NCI-H1417 (cell line): ENCODE measurements at regions not wholly inside any gene's neighbourhood (a gene's known extent, or its start where the extent isn't known, plus 50 kb on each side); places are given as distances from the start of the nearest gene placed in this dataset.

Source experiments
- DNase-seq, 3 experiments: peaks; one replicate each; lab custom pipeline; 2025; lab: John Stamatoyannopoulos, UW

- DNase-seq, result no peak
Measured at GRCh38 chr4:173845580-173845979, 315.6 kb upstream of the HAND2 start.

DNA sequence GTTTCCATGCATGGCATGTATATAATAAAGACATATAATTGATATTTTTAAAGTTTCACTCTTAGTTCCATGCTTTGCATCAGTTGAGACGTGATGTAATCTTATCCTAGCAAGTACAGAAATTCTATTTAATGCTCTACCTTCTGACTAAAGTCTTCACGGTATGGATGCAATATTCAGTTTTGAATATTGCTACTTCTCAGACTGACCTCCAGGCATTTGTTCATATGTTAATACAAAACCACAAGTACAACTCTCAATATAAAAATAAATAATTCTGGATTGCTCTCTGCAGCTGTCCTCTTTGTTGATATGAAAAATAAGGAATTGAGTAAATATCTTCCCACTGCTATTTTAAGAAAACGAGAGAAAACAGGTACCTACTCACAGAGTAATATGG, 309.8 kb upstream of the HAND2 start:
- DNase-seq, result peak in 1 of 3 experiments; percentile 7

GRCh38 chr4:173837517-173837916, 307.5 kb upstream of the HAND2 start:
- no peak for DNase-seq

GRCh38 chr4:173835903-173836302, 305.9 kb upstream of the HAND2 start:
- DNase-seq, result peak in 2 of 3 experiments; percentile 7 to 64

DNA sequence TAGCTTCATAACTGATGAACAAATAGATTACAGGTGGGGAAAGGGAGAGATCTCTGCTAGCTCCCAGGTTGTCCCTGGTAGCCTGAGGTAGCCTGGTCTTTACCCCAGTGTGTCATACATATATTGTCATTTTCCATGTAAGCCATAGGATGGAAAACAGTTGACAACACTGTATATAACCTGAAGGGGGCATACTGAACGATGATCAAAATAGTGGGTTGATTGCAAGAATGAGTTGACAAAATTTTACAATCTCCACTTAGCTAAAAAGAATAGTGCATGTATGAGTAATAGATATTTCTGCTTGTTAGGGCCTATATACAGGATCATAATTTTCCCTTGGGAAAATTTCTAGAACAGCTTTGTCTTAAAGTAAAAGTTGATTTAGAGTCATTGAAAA, 304.1 kb upstream of the HAND2 start:
- DNase-seq, result no peak

GRCh38 chr4:173829565-173829964, 299.5 kb upstream of the HAND2 start:
- DNase-seq, result no peak

DNA sequence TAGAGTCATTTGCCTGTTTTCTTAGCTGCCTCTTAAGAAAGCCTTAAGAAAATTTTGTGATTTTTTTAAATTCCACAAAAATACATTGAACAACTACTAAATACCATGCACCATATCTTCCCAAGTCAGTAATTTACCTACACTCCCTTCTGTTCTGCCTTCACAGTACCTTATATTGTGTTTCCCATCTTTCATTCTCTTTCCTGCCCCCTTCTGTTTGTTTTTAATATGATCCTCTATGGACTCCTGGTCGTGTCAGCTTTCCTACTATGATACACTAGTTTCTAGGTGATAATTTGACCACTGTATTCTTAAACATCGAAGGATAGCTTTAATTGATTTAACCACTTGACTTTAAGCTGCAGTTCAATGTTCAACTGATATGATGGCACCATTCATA, 297.7 kb upstream of the HAND2 start:
- DNase-seq, result no peak

DNA sequence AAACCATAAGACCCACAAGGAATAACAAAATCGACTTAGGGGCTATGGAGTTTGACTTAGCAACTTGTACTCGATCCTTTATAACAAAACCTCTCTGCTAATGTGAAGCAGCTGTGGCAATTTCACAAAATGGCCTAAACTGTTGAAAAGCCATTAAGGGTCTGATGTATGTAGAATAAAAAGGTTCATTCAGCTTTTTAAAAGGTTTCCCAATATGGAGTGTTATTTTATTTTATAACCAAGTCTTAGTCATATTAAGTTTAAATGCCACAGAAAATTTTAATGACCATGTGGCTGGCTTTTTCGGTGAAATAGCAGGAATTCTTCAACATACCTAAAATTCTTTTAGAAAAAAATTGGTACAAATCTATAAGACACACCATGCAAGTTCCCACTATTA, 291.8 kb upstream of the HAND2 start:
- no peak for DNase-seq

GRCh38 chr4:173821036-173821435, 291.0 kb upstream of the HAND2 start:
- DNase-seq, result no peak

DNA sequence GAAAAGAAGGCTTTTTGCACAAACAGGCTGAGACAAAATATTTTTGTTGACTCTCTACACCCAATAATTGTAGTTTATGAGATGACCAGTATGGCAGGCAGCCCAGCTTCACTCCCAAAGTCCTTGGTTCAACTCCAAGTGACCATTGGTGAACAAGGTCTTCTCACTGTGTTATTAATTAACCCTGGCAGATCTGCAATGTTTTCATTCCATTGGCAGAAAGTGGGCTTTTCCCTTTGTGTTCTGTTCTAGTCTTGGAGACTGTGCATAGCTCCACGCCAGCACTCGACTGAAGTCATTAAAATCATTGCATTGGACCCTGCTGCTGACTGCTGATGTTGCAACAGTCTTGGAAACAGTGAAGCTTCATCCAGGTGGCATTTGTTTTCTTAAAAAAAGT, 277.3 kb upstream of the HAND2 start:
- DNase-seq, result no peak

DNA sequence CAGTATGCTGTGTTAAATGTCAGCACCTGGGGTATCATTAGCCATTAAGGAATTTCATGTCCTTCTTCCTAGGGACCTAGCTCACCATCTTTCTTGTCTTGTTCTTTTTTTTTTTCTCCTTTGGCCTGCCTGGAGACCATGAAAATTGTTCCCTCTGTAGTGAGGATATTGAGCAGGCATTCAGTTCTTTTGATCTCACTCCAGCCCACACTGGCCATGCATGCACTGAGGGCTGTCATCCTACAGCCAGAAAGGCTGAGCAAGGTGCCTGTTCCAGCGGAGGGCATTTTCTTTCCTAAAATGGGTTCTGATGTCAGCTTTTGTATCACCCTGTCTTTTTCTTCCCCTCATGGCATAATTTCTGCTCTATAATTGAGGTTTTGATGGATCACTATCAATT, 275.9 kb upstream of the HAND2 start:
- no peak for DNase-seq

DNA sequence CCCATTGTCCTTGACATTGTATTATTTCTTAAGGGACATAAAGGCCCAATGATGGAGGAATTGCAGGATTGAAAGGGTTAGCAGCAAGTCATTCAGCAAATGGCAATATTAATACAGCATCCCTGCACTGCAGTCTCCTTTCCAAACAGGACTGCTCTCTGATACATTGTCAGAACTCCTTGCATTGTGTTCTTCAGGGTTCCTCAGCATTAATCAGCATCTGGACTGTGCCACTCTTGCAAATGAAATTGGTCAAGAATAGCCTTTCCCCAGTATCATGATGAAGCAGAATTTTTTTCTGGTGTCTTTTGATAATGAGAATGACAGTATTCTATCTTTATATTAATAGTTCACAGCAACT, 272.6 kb upstream of the HAND2 start:
- DNase-seq, result no peak

DNA sequence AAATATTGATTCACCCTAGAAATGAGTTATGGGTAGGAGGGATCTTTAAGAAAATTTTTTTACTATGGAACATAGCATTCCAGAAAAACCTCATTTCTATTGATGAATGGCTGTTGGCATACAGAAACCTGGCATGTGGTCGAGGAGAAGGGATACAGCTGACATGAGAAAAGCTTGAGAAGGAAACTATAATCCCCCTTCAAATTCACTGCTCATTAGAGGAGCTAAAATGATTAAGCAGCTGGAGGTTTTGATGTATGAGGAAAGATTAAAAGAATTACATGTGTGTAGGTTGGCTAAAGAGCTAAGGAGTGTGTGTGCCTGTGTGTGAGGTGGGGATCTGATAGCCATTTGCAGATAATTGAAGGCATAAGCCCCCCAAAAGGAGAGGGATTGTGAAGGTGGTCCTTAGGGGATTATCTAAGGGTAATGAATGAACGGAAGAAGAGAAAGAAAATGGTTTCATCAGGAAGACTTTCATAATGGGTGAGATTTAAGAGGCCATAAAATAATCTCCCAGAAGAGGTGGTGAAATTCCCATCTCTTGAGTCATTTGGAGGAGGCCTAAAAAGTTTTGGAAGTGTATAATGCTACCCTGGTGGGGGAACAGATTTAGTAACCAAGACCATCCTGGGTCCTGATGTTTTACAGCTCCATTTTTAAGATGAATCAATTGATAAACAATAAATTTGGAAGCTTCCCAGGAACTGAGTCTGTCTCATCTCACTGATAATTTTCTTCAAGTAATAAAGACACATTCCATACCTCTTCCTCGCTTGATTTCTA, 272.0 kb upstream of the HAND2 start:
- no peak for DNase-seq

DNA sequence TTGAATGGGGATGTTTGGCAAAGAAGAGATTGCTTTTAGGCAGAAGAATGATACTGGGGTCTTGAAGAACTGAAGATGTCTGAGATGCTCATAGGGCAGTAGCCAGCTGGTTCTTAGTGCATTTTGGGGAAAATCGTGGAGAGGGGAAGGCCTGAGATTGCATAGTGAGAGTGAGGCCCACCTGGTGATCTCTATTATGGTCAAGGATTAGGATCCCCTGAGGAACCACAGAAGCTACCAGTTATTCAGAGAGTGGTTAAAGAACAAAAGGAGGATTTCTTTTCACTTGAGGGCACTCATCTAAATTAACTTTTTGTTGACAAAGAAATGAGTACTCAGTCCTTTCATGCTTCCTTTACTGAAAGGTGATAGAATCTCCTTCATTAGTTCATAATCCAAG, 271.3 kb upstream of the HAND2 start:
- DNase-seq, result no peak

GRCh38 chr4:173797296-173797695, 267.3 kb upstream of the HAND2 start:
- DNase-seq, result no peak

DNA sequence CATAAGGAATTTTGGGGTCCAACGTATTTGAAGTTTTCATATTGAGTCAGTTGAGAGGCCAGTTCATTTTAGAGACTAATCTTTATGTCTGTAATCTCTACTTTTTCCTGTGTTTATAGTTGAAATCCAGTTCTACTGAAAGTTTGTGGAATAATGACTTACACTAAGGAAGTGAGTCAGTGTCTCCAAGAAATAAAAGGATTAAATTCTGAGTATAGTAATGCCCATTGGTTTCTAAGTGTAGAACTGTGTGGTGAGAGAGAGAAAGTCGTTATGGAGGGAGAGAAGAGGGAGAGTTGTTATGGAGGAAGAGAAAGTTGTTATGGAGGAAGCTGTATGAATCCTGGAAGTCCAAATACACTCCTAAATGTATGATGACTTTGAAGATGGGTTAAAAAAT, 264.6 kb upstream of the HAND2 start:
- no peak for DNase-seq

DNA sequence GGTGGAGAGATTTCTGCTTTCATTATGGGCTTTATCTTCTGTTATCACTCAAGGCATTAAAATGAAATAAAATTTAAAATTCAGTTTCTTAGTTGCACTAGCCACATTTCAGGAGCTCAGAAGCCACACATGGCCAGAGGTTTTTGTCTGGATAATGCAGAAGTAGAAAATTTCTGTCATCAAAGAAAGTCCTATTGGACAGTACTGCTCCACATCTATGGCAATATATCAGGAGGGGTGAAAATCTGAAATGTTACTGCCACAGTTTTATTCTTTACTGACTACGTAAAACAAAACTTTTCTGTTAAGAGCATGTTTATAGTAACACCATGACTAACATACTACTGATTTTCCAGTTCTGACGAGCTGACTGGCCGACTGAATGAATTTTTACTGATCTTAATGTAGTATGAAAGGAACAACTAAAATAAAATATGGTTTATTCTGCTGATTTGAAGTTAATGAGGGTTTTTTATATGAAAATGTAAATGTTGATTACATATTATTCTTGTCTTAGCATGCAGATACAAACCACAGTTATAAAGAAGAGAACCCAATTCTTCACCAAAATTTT, 264.0 kb upstream of the HAND2 start:
- DNase-seq, result no peak

DNA sequence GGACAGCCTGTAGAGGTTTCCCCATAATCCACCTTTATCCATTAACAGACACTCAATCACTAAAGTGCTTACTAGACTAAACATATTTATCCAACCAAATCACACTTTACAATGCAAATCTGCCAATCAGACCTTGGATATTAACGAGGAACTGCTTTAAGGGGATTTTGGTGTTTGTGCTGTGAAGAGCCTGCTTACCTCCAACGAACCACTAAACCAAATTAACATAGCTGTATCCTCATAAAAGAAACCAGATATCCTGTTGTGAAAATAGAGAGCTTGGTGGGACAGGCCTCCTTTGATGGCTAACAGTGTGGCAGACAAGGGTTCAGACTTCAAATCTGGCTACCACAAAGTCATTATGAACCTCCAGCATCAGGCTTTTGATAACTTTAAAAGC, 252.6 kb upstream of the HAND2 start:
- peak in 1 of 3 experiments; percentile 54 for DNase-seq

- DNase-seq, result no peak
Measured at GRCh38 chr4:173777921-173778320, 247.9 kb upstream of the HAND2 start.

DNA sequence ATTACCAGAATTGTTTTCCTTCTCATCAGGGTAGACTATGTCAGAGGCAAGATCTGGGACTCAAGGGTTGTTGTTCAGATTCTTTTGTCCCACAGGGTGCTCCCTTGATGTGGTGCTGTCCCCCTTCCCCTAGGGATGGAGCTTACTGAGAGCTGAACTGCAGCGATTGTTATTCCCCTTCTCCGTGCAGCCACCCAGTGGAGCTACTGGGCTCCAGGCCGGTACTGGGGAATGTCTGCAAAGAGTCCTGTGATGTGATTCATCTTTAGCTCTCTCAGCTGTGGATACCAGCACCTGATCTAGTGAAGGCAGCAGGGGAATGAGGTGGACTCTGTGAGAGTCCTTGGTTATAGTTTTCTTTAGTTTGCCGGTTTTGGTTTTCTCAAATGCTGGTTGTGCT, 247.4 kb upstream of the HAND2 start:
- no peak for DNase-seq

DNA sequence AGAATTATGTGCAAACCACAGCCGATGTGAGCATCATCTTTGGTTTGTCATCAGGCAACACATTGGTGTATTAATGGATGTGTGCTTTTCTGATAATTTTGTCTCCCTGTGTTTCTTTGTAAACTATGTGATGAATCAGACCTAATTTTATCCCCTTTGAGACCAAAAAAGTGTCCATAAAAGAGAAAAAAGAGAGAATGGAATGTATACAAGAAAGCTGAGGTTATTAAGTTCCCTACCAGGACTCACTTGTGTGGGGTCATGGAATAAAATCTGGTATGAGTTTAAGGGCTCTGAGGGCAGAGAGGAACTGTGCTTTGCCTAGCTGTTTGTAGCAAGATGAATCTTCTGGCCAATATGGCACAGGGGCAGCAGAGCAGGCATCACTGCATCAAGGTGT, 239.5 kb upstream of the HAND2 start:
- DNase-seq, result no peak

GRCh38 chr4:173767650-173768049, 237.6 kb upstream of the HAND2 start:
- DNase-seq, result no peak

DNA sequence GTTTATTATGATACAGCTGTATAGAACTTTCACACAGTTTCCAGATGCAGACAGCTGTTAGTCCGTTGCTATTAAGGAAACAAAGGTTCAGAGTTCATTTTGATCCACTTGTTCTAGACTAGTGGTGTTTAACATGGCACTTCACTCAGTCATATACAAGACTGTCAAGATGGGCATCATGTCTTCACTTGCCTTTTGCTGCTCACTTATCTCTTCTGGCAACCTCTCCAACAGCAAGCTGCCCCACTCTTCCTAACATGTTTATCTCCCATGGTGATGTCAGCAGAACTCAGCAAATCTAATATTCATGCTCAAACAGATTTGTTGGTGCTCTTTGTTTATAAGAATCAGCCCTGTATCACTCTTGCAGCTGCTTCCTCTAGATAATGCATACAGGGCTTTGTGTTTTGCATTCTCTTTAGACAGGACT, 236.2 kb upstream of the HAND2 start:
- DNase-seq, result no peak

DNA sequence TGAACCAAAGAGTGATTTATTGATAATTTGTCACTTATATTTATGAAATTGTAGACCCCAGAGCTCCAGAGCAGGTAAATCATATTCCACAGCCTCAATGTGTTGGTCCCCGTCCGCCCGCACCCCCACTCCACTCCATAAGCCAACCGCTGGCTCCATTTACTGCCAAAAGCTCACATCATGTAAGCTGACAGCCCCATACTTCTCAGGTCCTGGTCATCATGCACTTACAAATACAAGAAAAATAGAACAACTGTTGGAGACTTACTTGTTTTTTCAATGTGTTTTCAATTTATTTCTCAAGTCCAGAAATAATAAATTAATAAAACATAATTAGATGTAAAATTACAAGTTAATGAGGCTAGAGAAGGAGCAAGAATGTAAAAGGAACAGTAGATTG, 235.7 kb upstream of the HAND2 start:
- no peak for DNase-seq
